EL (cell line): ENCODE measurements at regions not wholly inside any gene's neighbourhood (a gene's known extent, or its start where the extent isn't known, plus 50 kb on each side); places are given as distances from the start of the nearest gene placed in this dataset.
A peak's percentile ranks its signal among the peaks of the same experiment; 100 is the strongest.

Source experiments
- DNase-seq: peaks from one replicate; pipeline ENCODE4 v3.0.0-alpha.2; 2016

GRCh38 chr22:26732284-26732683, 74.9 kb downstream of the MIAT start:
- DNase-seq, result no peak

- no peak for DNase-seq
Observed at GRCh38 chr22:26734339-26735018, 77.1 kb downstream of the MIAT start.

- DNase-seq, result no peak
Observed at GRCh38 chr22:26735019-26735409, 77.6 kb downstream of the MIAT start.

- no peak for DNase-seq
Observed at GRCh38 chr22:26737262-26737661, 79.9 kb downstream of the MIAT start.

- DNase-seq, result no peak
Observed at GRCh38 chr22:26740253-26740652, 82.9 kb downstream of the MIAT start.

GRCh38 chr22:26743149-26743548, 85.8 kb downstream of the MIAT start:
- no peak for DNase-seq

GRCh38 chr22:26744892-26745808, 87.8 kb downstream of the MIAT start:
- no peak for DNase-seq

GRCh38 chr22:26746311-26746710, 88.9 kb downstream of the MIAT start:
- DNase-seq, result no peak

GRCh38 chr22:26748845-26749244, 91.5 kb downstream of the MIAT start:
- no peak for DNase-seq

GRCh38 chr22:26751217-26751616, 93.8 kb downstream of the MIAT start:
- no peak for DNase-seq

- DNase-seq, result no peak
Observed at GRCh38 chr22:26753125-26753862, 95.9 kb downstream of the MIAT start.

- peak; percentile 48 for DNase-seq
Observed at GRCh38 chr22:26756675-26757293, 99.4 kb downstream of the MIAT start.

GRCh38 chr22:26757496-26757895, 100.1 kb downstream of the MIAT start:
- DNase-seq, result no peak

- DNase-seq, result peak; percentile 10
Observed at GRCh38 chr22:26762503-26763472, 105.4 kb downstream of the MIAT start.

GRCh38 chr22:26763633-26764361, 106.4 kb downstream of the MIAT start:
- peak; percentile 85 for DNase-seq

GRCh38 chr22:26766510-26767350, 109.3 kb downstream of the MIAT start:
- DNase-seq, result no peak

GRCh38 chr22:26767351-26768155, 110.2 kb downstream of the MIAT start:
- DNase-seq, result no peak

- DNase-seq, result no peak
Observed at GRCh38 chr22:26768156-26768515, 110.7 kb downstream of the MIAT start.

- no peak for DNase-seq
Observed at GRCh38 chr22:26768952-26769351, 111.6 kb downstream of the MIAT start.
